ENCODE measurements at regions not wholly inside any gene's neighbourhood (a gene's known extent, or its start where the extent isn't known, plus 50 kb on each side); places are given as distances from the start of the nearest gene placed in this dataset.

GRCh38 chr12:107395817-107396216 lies 289.8 kb upstream of the PWP1 start:
- H2BK20ac ChIP-seq (ENCODE audit: low read length): no peak overlapping the region
- no peak overlapping the region for H4K5ac ChIP-seq (ENCODE audit: insufficient read length, low read depth, low read length)
- ChIA-PET POLR2A (ENCODE audit: partially characterized antibody) (interaction anchor here (1.0 kb wide), 1 partner anchor 10 kb away, joined by 3 read pairs; no protein-coding TSS in a partner anchor), CTCF (ENCODE audit: partially characterized antibody) (interaction anchor here (0.7 to 3.4 kb wide), 6 partner anchors 9 to 264 kb away, joined by 3 to 14 read pairs (median 4); no protein-coding TSS in a partner anchor)
- H2BK12ac ChIP-seq (ENCODE audit: low read depth, low read length): peak overlapping the region; percentile 12; the same call in 1 of the 2 replicates
- no peak overlapping the region for H3K14ac ChIP-seq (ENCODE audit: insufficient read length)
- no peak overlapping the region for H3K4ac ChIP-seq (replicated peaks; ENCODE audit: insufficient read length, low read depth, low read length)
- no peaks in the 10 kb centered on the region for H3K79me1 ChIP-seq (ENCODE audit: low read depth, low read length)
- H4K20me1 ChIP-seq (replicated peaks in 1 of 2; ENCODE audit: control insufficient read depth in 1 of 2, insufficient read depth in 2 of 2, low read length in 2 of 2): no peaks in the 10 kb centered on the region
- no peak overlapping the region for H4K8ac ChIP-seq (ENCODE audit: extremely low read depth, insufficient read depth, low read length)
- no peaks in the 10 kb centered on the region for H3K23me2 ChIP-seq (ENCODE audit: low read depth, low read length)
- no peak overlapping the region for H3K18ac ChIP-seq (ENCODE audit: extremely low read depth, low read length)
- no peak overlapping the region for H3K4me3 ChIP-seq (ENCODE audit: extremely low read depth in 1 of 4, insufficient read depth in 2 of 4, low read depth in 3 of 4, low read length in 4 of 4)
- 78% methylated on average over 3 of the region's 3 CpGs; no CpG with 5 or more reads in 1 of the 2 experiments for WGBS, 2 experiments (ENCODE audit: extremely low coverage in 1 of 2, insufficient coverage in 1 of 2, insufficient read length in 1 of 2, insufficient replicate concordance in 2 of 2, low coverage in 1 of 2, low lambda C conversion rate in 2 of 2, missing lambda C conversion rate in 1 of 2)
- no peak overlapping the region for H2BK120ac ChIP-seq (replicated peaks; ENCODE audit: low read depth, low read length)
- FAIRE-seq (no peak), DNase-seq (ENCODE audit: low read depth in 1 of 2, low spot score in 2 of 2) (no peak)
- no peak overlapping the region for H4K91ac ChIP-seq (replicated peaks; ENCODE audit: insufficient read length, low read length)
- no peaks in the 10 kb centered on the region for H3K36me3 ChIP-seq (ENCODE audit: control insufficient read depth in 2 of 4, insufficient read depth in 4 of 4, low read length in 3 of 4)
- no peak overlapping the region for H2AFZ ChIP-seq (ENCODE audit: low read length)
- H3K9ac ChIP-seq (replicated peaks in 1 of 4; ENCODE audit: extremely low read depth in 1 of 4, low read depth in 3 of 4, low read length in 3 of 4): no peak overlapping the region
- no peak overlapping the region for H3K27ac ChIP-seq (ENCODE audit: low read depth, low read length)
- H2BK15ac ChIP-seq (ENCODE audit: low read length): no peak overlapping the region; the same call in 1 of the 2 replicates
- no peak overlapping the region for H2BK5ac ChIP-seq (ENCODE audit: low read depth, low read length)
- H3K4me2 ChIP-seq (ENCODE audit: insufficient read depth in 1 of 2, low read depth in 2 of 2, low read length in 2 of 2): no peak overlapping the region
- no peaks in the 10 kb centered on the region for H3K9me3 ChIP-seq (ENCODE audit: insufficient read depth in 2 of 2, low read depth in 1 of 2, low read length in 1 of 2)
- 0 out of 2 replicates have a peak overlapping the region, but pooled peaks have one; percentile 66 for H2AK5ac ChIP-seq (ENCODE audit: low read depth, low read length)
- peaks cover 1 to 17% (median 11%) of the 10 kb centered on the region in 4 experiments; a peak in 4 of 7 replicates for H3K4me1 ChIP-seq (replicated peaks in 1 of 4; ENCODE audit: control insufficient read depth in 3 of 4, insufficient read depth in 4 of 4, low read length in 3 of 4)
- H3K56ac ChIP-seq (replicated peaks; ENCODE audit: insufficient read length, low read depth, low read length): no peak overlapping the region
- no peaks in the 10 kb centered on the region for H3K79me2 ChIP-seq (ENCODE audit: control insufficient read depth in 1 of 2, insufficient read depth in 2 of 2, low read length in 2 of 2)
- no peaks in the 10 kb centered on the region; a peak in 1 of 7 replicates for H3K27me3 ChIP-seq (replicated peaks in 1 of 4; ENCODE audit: control insufficient read depth in 3 of 4, extremely low read depth in 1 of 4, insufficient read depth in 3 of 4, low read length in 3 of 4)
- no peak overlapping the region for H3K23ac ChIP-seq (ENCODE audit: insufficient read length)
- TF ChIP-seq GTF2F1 (IDR thresholded peaks at IDR 0.05; ENCODE audit: borderline replicate concordance, low read depth, low read length) (no peak), POU5F1 (IDR thresholded peaks at IDR 0.05; ENCODE audit: low read depth, low read length) (no peak), ATF3 (IDR thresholded peaks at IDR 0.05; ENCODE audit: insufficient read depth, low read depth, low read length) (no peak), KDM4A (IDR thresholded peaks at IDR 0.05; ENCODE audit: low read depth, low read length, severe bottlenecking) (no peak), TBP (IDR thresholded peaks at IDR 0.05; ENCODE audit: low read depth, low read length) (no peak), TEAD4 (IDR thresholded peaks at IDR 0.05; ENCODE audit: low read depth, low read length) (no peak), BCL11A (IDR thresholded peaks at IDR 0.05; ENCODE audit: low read depth in 2 of 2, low read length in 2 of 2) (no peak), TAF1 (IDR thresholded peaks at IDR 0.05; ENCODE audit: low read depth, low read length) (no peak), SIN3A (conservative IDR thresholded peaks at IDR 0.05 in 1 of 2, IDR thresholded peaks at IDR 0.05 in 1 of 2; ENCODE audit: low read depth in 1 of 2, low read length in 2 of 2) (no peak), NANOG (IDR thresholded peaks at IDR 0.05; ENCODE audit: insufficient read depth, low read depth, low read length, poor library complexity, severe bottlenecking) (no peak)

Measured in H1 (cell line).